ENCODE measurements at regions not wholly inside any gene's neighbourhood (a gene's known extent, or its start where the extent isn't known, plus 50 kb on each side); places are given as distances from the start of the nearest gene placed in this dataset.

DNA sequence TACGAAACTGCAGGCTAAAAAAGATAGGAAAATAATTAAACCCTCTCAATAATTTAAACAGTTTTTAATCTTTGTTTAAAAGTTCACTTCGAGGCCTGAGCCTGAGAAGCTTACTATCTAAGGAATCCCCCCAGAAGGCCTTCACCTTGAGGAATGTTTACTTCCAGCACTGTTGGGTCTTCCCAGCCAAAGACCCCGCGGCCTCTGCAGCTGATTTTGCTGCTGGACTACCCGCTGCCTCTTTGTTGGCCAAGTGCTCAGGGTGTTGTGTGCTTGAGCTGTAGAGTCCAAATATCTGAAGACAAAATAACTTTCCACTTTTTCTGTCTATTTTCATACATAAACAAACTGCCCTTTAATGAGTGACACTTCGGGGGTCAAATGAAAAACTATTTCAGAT lies 292.7 kb downstream of the GLRX3 start:
- no TSS peak for BruUV-seq (replicated peaks)
- H3K27me3 Mint-ChIP-seq (ENCODE audit: unreplicated experiment) = no peaks in the 10 kb centered on the region
- H3K9me3 Mint-ChIP-seq (ENCODE audit: low read depth, unreplicated experiment) = peaks cover 9% of the 10 kb centered on the region
- no peak overlapping the region for H3K27ac Mint-ChIP-seq (ENCODE audit: unreplicated experiment)
- intact Hi-C loops (cut with micrococcal nuclease; ENCODE audit: unreplicated experiment) = no loop called here
- CTCF ChIA-PET = no interaction called here
- H3K4me1 Mint-ChIP-seq (ENCODE audit: low read depth, unreplicated experiment) = no peaks in the 10 kb centered on the region
- no peak for DNase-seq
- H3K36me3 Mint-ChIP-seq (ENCODE audit: insufficient read depth, unreplicated experiment) = no peaks in the 10 kb centered on the region
- TF ChIP-seq, protein P1, sequence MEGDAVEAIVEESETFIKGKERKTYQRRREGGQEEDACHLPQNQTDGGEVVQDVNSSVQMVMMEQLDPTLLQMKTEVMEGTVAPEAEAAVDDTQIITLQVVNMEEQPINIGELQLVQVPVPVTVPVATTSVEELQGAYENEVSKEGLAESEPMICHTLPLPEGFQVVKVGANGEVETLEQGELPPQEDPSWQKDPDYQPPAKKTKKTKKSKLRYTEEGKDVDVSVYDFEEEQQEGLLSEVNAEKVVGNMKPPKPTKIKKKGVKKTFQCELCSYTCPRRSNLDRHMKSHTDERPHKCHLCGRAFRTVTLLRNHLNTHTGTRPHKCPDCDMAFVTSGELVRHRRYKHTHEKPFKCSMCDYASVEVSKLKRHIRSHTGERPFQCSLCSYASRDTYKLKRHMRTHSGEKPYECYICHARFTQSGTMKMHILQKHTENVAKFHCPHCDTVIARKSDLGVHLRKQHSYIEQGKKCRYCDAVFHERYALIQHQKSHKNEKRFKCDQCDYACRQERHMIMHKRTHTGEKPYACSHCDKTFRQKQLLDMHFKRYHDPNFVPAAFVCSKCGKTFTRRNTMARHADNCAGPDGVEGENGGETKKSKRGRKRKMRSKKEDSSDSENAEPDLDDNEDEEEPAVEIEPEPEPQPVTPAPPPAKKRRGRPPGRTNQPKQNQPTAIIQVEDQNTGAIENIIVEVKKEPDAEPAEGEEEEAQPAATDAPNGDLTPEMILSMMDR (IDR thresholded peaks at IDR 0.05; ENCODE audit: unreplicated experiment) = no peak
- H3K4me3 Mint-ChIP-seq (ENCODE audit: low read depth, unreplicated experiment) = no peak overlapping the region

DNA sequence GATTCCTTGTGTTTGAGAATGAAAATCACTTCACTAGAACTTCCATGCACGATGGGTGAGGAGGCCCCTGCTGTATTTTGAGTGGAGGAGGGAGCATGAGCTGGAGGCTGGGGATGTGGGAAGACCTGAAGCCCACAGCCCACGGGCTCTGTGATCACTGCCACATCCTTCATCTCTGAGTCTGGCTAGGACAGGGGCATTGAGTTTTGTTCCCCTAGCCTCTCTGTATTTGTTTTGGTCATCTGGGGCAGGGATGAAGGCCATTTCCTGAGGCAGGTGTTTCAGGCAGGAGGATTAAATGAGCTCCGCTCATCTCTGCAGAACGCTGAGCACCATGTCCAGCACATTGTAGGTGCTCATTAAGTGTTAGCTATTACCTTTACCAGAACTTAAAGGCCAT lies 293.6 kb downstream of the GLRX3 start:
- Mint-ChIP-seq H3K27me3 (ENCODE audit: unreplicated experiment) (no peaks in the 10 kb centered on the region), H3K27ac (ENCODE audit: unreplicated experiment) (no peak overlapping the region), H3K9me3 (ENCODE audit: low read depth, unreplicated experiment) (peaks cover 9% of the 10 kb centered on the region)

DNA sequence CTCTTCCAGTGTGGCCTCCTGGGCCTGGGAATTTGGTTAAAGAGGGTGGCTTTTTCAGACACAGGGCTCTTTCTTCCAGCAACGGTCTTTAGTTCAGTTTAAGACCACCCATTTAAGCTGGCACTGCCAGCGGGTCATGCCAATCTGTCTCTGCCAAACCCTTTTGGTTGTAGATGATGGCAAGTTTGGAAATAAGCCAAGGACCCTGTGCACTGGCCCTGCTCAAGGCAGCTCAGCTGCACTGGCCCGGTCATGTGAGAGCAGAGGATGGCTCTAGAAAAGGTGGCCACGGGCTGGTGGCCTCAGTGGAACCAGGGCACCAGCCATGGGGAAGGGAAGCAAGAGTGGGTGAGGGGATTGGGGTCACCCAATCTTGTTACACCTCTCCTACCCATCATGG lies 294.1 kb downstream of the GLRX3 start:
- H3K9me3 Mint-ChIP-seq (ENCODE audit: low read depth, unreplicated experiment) = peaks cover 9% of the 10 kb centered on the region
- no peaks in the 10 kb centered on the region for H3K4me1 Mint-ChIP-seq (ENCODE audit: low read depth, unreplicated experiment)
- CTCF ChIA-PET = no interaction called here
- intact Hi-C loops (cut with micrococcal nuclease; ENCODE audit: unreplicated experiment) = no loop called here
- H3K27me3 Mint-ChIP-seq (ENCODE audit: unreplicated experiment) = no peaks in the 10 kb centered on the region
- no peaks in the 10 kb centered on the region for H3K36me3 Mint-ChIP-seq (ENCODE audit: insufficient read depth, unreplicated experiment)
- TF ChIP-seq, protein P1 (IDR thresholded peaks at IDR 0.05; ENCODE audit: unreplicated experiment) = no peak
- no TSS peak for BruUV-seq (replicated peaks)
- H3K27ac Mint-ChIP-seq (ENCODE audit: unreplicated experiment) = no peak overlapping the region
- no peak for DNase-seq
- no peak overlapping the region for H3K4me3 Mint-ChIP-seq (ENCODE audit: low read depth, unreplicated experiment)

More for the DNA sequence above, 293.6 kb downstream of the GLRX3 start:
- no TSS peak for BruUV-seq (replicated peaks)
- CTCF ChIA-PET = no interaction called here
- TF ChIP-seq, protein P1 (IDR thresholded peaks at IDR 0.05; ENCODE audit: unreplicated experiment) = no peak
- H3K4me3 Mint-ChIP-seq (ENCODE audit: low read depth, unreplicated experiment) = no peak overlapping the region
- H3K4me1 Mint-ChIP-seq (ENCODE audit: low read depth, unreplicated experiment) = no peaks in the 10 kb centered on the region
- H3K36me3 Mint-ChIP-seq (ENCODE audit: insufficient read depth, unreplicated experiment) = no peaks in the 10 kb centered on the region
- DNase-seq = no peak
- intact Hi-C loops (cut with micrococcal nuclease; ENCODE audit: unreplicated experiment) = no loop called here

DNA sequence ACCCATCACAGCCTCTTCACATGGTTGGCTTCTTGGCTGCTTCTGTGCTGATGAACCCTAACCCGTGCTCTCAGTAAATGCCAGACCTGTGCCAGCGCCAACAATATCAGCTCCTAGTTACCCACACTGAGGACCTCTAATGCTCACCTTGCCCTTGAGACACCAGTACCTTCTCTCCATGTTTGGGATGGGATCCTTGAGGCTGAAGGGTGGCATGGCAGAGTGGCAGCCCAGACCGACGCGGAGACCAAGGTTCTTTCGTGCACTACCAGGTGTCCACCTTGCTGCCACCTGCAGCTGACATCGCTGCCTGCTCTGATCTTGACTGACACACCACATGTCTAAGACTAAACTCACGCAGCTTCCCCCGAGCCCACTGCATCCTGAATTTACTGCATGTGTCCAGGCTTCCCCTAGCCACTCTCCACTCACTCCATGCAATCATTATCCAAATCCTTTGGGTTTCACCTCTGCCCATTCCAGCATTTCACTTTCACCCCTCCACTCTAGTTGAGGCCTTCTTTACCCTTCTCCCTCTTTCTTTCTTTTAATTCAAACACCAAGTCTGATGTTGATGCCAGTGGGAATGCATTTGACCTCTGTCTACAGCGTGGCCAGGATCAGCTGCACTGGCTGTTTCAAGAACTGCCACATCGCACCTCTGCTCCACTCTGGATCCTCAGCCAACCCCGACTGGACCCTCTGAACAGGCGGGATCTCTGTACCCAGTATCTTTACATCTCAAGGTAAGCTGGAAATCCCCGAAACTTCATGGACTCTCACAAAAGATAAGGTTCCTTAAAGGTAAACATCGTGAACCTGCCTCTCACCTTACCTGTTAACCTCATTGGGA lies 294.9 kb downstream of the GLRX3 start:
- Mint-ChIP-seq H3K27ac (ENCODE audit: unreplicated experiment) (no peak overlapping the region), H3K9me3 (ENCODE audit: low read depth, unreplicated experiment) (peaks cover 10% of the 10 kb centered on the region), H3K4me3 (ENCODE audit: low read depth, unreplicated experiment) (no peak overlapping the region), H3K36me3 (ENCODE audit: insufficient read depth, unreplicated experiment) (no peaks in the 10 kb centered on the region), H3K27me3 (ENCODE audit: unreplicated experiment) (no peaks in the 10 kb centered on the region), H3K4me1 (ENCODE audit: low read depth, unreplicated experiment) (no peaks in the 10 kb centered on the region)
- DNase-seq = no peak
- BruUV-seq (replicated peaks) = no TSS peak
- CTCF ChIA-PET = no interaction called here
- TF ChIP-seq, protein P1 (IDR thresholded peaks at IDR 0.05; ENCODE audit: unreplicated experiment) = no peak
- intact Hi-C loops (cut with micrococcal nuclease; ENCODE audit: unreplicated experiment) = no loop called here
